ENCODE measurements at regions not wholly inside any gene's neighbourhood (a gene's known extent, or its start where the extent isn't known, plus 50 kb on each side); places are given as distances from the start of the nearest gene placed in this dataset.

DNA sequence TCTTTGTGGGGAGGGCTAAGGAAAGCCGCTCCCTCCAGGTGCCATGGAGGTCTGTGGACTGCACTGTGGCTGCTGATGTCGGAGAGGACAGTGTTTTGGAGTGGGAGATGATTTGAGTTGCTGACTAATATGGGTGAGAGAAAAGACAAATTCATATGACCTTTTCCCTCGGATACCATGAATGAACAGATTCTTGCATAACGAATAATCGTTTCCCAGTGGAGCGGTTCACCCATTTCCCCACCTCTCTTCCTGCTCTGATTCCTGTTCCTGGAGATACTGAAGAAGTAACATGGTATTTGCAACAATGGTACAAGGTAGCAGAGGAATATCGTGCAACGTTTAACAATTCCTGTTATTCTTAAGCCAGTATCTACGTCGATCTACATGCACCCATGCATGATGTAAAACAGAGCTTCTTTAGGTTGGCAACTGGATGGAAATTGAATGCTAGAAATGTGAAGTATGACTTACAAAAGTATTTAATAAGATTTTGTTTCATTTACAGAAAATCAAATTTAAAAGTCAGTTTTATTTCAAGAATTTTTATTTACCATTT, 227.1 kb downstream of the TOMM20 start:
- Histone ChIP-seq H3K4me1 (ENCODE audit: insufficient read depth, low read length) (peaks cover 3% of the 10 kb centered on the region; the same call in 1 of the 2 replicates), H3K9me3 (ENCODE audit: insufficient read depth, low read depth, low read length) (no peaks in the 10 kb centered on the region)

DNA sequence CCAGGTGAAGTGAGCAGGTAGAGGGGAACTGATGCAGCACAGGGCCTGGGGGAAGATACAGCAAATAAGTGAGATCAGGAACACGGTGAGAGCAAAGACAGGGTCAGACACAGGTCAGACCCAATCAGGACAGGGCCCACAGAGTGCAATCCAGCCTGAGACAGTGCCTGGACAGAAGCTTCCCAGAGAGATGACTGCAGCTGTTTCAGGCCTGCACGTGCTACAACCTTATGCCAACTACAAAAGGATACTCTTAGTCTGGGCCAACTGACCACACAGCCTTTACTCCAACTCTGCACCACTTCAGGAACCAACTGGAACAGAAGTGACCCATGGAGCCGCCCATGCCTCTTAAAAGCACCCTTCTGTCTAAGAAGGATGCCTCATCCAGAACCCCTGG, 228.0 kb downstream of the TOMM20 start:
- Histone ChIP-seq H3K4me1 (ENCODE audit: insufficient read depth, low read length) (peaks cover 3% of the 10 kb centered on the region; the same call in 1 of the 2 replicates), H3K27me3 (ENCODE audit: insufficient read depth, low read length) (no peaks in the 10 kb centered on the region), H3K36me3 (ENCODE audit: insufficient read depth, low read depth, low read length) (no peaks in the 10 kb centered on the region), H3K9ac (ENCODE audit: low read depth, low read length) (no peak overlapping the region), H3K9me3 (ENCODE audit: insufficient read depth, low read depth, low read length) (no peaks in the 10 kb centered on the region), H3K27ac (ENCODE audit: low read length) (no peak overlapping the region), H3K4me3 (ENCODE audit: low read length) (no peak overlapping the region)

More for the DNA sequence above, 227.1 kb downstream of the TOMM20 start:
- H3K27ac ChIP-seq (ENCODE audit: low read length): no peak overlapping the region
- H3K36me3 ChIP-seq (ENCODE audit: insufficient read depth, low read depth, low read length): no peaks in the 10 kb centered on the region
- no peaks in the 10 kb centered on the region for H3K27me3 ChIP-seq (ENCODE audit: insufficient read depth, low read length)
- no peak overlapping the region for H3K4me3 ChIP-seq (ENCODE audit: low read length)
- H3K9ac ChIP-seq (ENCODE audit: low read depth, low read length): no peak overlapping the region

DNA sequence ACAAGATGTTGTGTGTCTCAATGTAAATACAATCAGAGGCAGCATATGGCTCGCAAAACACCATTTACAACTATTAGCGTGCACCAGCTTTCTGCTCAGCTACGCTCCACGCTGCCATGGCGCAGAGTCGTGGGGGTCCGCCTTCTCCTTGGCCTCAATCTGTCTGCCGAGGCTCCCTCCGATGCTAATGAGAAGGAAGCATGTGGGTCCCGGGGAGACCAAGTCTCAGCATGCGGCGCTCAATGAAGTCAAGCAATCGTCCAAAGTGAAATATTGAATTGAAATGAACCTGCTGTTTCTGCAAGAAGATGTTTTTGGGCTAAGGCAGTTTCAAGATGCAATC, 228.9 kb downstream of the TOMM20 start:
- Histone ChIP-seq H3K4me3 (ENCODE audit: low read length) (no peak overlapping the region), H3K4me1 (ENCODE audit: insufficient read depth, low read length) (peaks cover 3% of the 10 kb centered on the region; the same call in 1 of the 2 replicates), H3K9me3 (ENCODE audit: insufficient read depth, low read depth, low read length) (no peaks in the 10 kb centered on the region), H3K27me3 (ENCODE audit: insufficient read depth, low read length) (no peaks in the 10 kb centered on the region), H3K9ac (ENCODE audit: low read depth, low read length) (no peak overlapping the region), H3K36me3 (ENCODE audit: insufficient read depth, low read depth, low read length) (no peaks in the 10 kb centered on the region), H3K27ac (ENCODE audit: low read length) (no peak overlapping the region)

DNA sequence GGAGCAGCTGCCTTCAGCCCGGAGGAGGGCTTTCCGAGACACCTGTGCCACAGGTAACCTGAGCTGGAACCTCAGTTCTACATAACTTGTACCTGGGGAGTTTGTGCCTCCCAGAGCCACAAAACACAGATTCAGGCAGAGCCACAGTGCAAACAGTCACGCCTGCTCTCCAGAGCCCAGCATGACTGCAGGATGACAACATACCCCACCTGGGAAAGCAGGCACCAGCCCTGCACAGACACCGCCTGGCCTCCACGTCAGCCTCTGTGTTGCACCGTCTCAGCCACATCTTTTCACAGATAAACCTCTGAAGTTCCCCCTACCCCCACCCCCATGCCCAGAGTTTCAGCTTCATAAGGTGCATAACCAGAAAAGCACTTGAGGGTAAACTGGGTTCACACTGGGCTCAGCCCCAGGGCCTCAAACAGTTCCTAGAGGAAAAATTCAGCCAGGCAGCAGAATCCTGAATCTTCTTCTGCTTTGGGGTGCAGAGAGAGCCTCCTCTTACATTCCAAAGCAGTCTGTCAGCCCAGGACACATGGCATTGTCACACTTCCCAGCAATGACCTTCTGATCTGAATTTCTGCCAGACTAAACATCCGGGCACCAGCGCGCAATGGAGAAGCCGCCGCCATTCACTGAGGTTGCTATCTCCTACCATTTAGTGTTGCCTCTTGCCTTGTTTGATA, 229.5 kb downstream of the TOMM20 start:
- no peaks in the 10 kb centered on the region for H3K9me3 ChIP-seq (ENCODE audit: insufficient read depth, low read depth, low read length)
- H3K9ac ChIP-seq (ENCODE audit: low read depth, low read length): no peak overlapping the region
- H3K4me1 ChIP-seq (ENCODE audit: insufficient read depth, low read length): peaks cover 3% of the 10 kb centered on the region; the same call in 1 of the 2 replicates
- no peak overlapping the region for H3K4me3 ChIP-seq (ENCODE audit: low read length)
- H3K27me3 ChIP-seq (ENCODE audit: insufficient read depth, low read length): no peaks in the 10 kb centered on the region
- no peaks in the 10 kb centered on the region for H3K36me3 ChIP-seq (ENCODE audit: insufficient read depth, low read depth, low read length)
- no peak overlapping the region for H3K27ac ChIP-seq (ENCODE audit: low read length)

DNA sequence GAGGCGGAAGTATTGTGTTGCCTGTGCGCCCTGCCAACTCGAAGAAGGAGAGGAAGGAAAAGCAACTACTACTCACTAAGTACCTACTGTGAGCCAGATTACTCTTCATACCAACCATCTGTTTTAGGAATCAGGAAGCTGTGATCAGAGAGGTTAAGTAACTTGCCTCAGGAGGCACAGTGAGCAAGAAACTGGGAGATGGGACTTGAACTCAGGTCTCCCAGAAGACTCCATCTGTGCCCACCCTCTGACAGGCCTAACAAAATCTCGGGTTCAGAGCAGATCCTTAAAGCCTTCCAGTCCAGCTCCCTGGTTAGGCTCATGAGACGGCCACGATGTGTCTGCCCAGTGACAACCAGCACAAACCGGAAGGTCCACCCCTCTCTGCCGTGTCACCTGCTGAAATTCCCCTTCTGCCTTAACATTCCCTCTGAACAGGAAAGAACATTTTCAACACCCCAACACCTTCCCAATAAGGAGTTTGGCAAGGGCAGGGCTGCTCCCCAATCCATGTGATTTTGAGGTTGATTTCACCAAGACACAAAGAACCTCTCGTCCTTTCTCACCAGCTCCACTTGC, 230.1 kb downstream of the TOMM20 start:
- Histone ChIP-seq H3K4me3 (ENCODE audit: low read length) (no peak overlapping the region), H3K27ac (ENCODE audit: low read length) (no peak overlapping the region), H3K27me3 (ENCODE audit: insufficient read depth, low read length) (no peaks in the 10 kb centered on the region), H3K4me1 (ENCODE audit: insufficient read depth, low read length) (peaks cover 3% of the 10 kb centered on the region; the same call in 1 of the 2 replicates), H3K9ac (ENCODE audit: low read depth, low read length) (no peak overlapping the region), H3K9me3 (ENCODE audit: insufficient read depth, low read depth, low read length) (no peaks in the 10 kb centered on the region), H3K36me3 (ENCODE audit: insufficient read depth, low read depth, low read length) (no peaks in the 10 kb centered on the region)

DNA sequence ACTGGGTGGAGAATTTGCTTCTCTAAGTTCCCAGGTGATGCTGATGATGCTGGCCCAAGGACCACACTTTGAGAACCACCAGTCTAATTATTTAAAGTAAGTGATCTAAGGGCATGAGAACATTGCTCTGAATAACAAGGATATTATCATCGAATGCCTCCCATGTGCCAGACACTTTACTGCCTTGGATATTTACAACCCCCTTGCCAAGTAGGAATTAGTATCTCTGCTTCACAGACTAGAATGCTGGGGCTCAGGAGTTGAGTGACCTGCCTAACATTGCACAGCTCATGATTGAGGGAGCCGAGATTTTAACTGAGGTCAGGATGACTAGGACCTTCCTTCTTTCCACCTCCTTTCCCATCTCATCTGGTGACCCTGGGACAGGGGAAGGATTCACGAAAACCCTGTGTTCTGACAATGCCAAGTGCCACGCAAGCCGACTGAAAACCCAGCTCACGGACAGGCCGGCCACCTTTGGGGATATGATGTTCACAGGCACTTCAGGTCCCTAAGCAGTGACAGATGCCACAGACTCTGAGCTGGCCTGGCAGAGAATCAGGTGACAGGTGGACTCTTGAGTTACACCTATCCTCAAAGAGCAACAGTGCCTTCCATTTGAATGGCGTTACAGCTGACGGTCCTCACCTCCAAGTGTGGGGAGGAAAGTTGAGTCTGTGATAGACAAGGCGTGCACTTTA, 230.7 kb downstream of the TOMM20 start:
- no peaks in the 10 kb centered on the region for H3K9me3 ChIP-seq (ENCODE audit: insufficient read depth, low read depth, low read length)
- no peaks in the 10 kb centered on the region for H3K36me3 ChIP-seq (ENCODE audit: insufficient read depth, low read depth, low read length)
- no peak overlapping the region for H3K27ac ChIP-seq (ENCODE audit: low read length)
- no peak overlapping the region for H3K9ac ChIP-seq (ENCODE audit: low read depth, low read length)
- H3K4me1 ChIP-seq (ENCODE audit: insufficient read depth, low read length): peaks cover 3% of the 10 kb centered on the region; the same call in 1 of the 2 replicates
- no peak overlapping the region for H3K4me3 ChIP-seq (ENCODE audit: low read length)
- no peaks in the 10 kb centered on the region for H3K27me3 ChIP-seq (ENCODE audit: insufficient read depth, low read length)

DNA sequence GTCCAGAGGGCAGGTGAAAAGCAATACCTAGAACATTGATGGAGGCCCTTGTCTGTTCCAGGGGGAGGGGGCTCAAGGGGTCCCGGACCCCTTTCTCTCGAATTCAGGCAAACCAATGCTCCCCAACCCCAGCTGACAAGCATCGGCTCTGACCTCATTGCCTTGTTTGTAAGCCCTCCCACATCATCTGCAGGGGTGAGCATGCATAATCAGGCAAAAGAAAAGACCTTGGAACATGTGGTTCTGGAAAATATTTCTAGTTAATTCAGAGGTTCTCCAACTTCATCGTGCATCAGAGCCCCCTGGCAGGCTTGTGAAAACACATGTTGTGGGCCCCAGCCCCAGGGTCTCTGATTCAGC, 231.3 kb downstream of the TOMM20 start:
- no peak overlapping the region for H3K27ac ChIP-seq (ENCODE audit: low read length)
- no peak overlapping the region for H3K9ac ChIP-seq (ENCODE audit: low read depth, low read length)
- no peaks in the 10 kb centered on the region for H3K9me3 ChIP-seq (ENCODE audit: insufficient read depth, low read depth, low read length)
- no peak overlapping the region for H3K4me3 ChIP-seq (ENCODE audit: low read length)
- no peaks in the 10 kb centered on the region for H3K27me3 ChIP-seq (ENCODE audit: insufficient read depth, low read length)
- no peaks in the 10 kb centered on the region for H3K36me3 ChIP-seq (ENCODE audit: insufficient read depth, low read depth, low read length)
- H3K4me1 ChIP-seq (ENCODE audit: insufficient read depth, low read length): peaks cover 3% of the 10 kb centered on the region; the same call in 1 of the 2 replicates

DNA sequence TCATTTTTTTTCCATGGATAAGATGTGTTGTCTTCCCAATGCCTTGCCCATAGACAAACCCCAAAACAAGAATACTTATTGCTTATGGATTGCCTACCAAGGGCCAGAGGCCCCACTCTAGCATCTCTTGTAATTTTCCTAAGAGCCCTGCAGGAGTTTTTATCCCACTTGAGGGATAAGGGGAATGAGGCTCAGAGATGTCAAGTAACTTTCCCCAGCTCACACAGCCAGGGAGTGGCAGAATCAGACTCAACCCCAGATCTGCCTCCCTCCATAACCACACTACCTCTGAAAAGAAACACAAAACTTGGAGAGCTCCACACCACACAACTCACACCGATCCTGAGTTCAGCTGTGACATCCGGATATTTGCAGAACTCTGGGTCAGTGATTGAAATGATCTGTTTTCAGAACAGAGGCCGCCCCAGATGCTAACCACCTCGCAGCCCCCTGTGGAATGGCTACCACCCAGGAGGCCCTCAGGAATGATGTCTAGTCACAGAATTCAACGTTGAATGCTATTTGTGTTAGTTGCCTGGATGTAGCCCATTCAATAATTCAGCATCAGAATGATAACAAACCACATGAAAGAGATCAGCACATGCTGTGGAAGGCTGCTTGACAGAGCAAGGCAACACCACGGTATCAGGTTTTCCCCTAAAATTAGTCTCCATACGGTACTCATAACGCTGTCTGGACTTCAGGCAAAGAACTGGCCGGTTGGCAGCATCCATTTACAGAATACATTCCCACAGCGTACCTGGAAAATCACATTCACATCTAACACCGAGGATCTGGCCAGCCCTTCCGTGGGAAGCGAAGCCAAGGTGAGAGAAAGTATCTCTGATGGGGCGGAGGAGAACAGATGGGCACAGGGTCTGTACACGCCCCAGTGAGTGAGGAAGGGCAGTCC, 231.9 kb downstream of the TOMM20 start:
- no peak overlapping the region for H3K9ac ChIP-seq (ENCODE audit: low read depth, low read length)
- H3K36me3 ChIP-seq (ENCODE audit: insufficient read depth, low read depth, low read length): no peaks in the 10 kb centered on the region
- H3K4me1 ChIP-seq (ENCODE audit: insufficient read depth, low read length): peaks cover 3% of the 10 kb centered on the region; the same call in 1 of the 2 replicates
- no peak overlapping the region for H3K4me3 ChIP-seq (ENCODE audit: low read length)
- no peaks in the 10 kb centered on the region for H3K9me3 ChIP-seq (ENCODE audit: insufficient read depth, low read depth, low read length)
- H3K27me3 ChIP-seq (ENCODE audit: insufficient read depth, low read length): no peaks in the 10 kb centered on the region
- H3K27ac ChIP-seq (ENCODE audit: low read length): no peak overlapping the region

DNA sequence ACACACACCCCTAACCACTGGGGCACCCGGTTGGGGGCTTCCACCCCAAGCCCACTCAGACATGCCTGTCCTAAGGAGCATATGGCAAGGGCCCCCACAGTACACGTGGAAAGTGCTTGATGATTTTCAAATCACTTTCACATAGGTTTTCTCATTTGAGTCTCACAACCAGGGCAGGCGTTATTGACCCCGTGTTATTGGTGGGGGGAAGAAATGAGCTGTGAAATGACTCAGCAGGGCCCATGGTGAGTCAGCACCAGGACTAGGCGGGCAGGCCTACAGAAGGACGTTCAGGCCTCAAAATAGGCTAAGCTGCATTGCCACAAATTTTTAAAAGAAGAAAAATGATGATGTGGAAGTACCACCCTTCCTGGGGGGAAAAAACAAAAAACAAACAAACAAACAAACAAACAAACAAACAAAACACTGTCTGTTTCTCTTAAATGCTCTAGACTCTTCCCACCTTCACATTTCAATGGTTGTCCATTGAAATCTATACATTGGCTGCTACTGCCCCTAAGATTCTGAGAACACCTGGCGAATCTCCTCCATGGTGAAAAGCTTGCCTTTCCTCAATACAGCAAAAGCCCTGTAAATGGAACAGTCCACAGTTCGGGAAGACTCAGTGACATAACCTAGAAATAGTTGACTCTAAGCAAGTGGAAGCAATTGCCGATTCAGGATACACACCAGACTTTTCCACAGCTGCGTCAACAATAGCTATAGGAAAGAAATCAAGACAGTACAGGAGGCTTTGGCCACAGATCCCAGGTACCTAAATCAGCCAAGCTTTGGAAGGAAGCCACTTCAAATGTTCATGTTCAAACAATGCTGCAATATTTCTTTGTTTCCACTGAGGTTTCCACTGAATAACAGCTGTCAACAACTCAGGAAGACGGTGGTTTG, 234.7 kb downstream of the TOMM20 start:
- no peak overlapping the region for H3K27ac ChIP-seq (ENCODE audit: low read length)
- no peaks in the 10 kb centered on the region for H3K9me3 ChIP-seq (ENCODE audit: insufficient read depth, low read depth, low read length)
- H3K36me3 ChIP-seq (ENCODE audit: insufficient read depth, low read depth, low read length): no peaks in the 10 kb centered on the region
- H3K4me1 ChIP-seq (ENCODE audit: insufficient read depth, low read length): peaks cover 2% of the 10 kb centered on the region; the same call in 1 of the 2 replicates
- no peak overlapping the region for H3K4me3 ChIP-seq (ENCODE audit: low read length)
- no peak overlapping the region for H3K9ac ChIP-seq (ENCODE audit: low read depth, low read length)
- no peaks in the 10 kb centered on the region for H3K27me3 ChIP-seq (ENCODE audit: insufficient read depth, low read length)

DNA sequence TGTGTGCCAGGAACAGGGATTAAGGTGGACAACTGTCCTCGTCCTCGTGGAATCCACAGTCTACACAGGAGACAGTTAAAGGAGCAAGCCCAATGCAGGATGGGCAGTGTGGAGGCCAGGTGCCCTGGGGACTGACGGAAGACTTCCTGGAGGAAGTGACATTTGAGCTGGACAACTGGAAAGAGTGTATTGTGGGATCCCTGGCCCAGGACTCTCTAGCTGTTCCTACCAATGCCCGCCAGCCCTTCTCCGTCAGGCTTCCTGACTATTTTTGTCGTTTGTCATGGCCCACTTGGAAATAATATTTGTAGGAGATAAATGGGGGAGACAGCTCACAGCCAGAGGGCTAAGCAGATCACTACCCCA, 235.3 kb downstream of the TOMM20 start:
- H3K9ac ChIP-seq (ENCODE audit: low read depth, low read length): no peak overlapping the region
- no peak overlapping the region for H3K4me3 ChIP-seq (ENCODE audit: low read length)
- no peaks in the 10 kb centered on the region for H3K36me3 ChIP-seq (ENCODE audit: insufficient read depth, low read depth, low read length)
- H3K4me1 ChIP-seq (ENCODE audit: insufficient read depth, low read length): no peaks in the 10 kb centered on the region
- no peak overlapping the region for H3K27ac ChIP-seq (ENCODE audit: low read length)
- no peaks in the 10 kb centered on the region for H3K9me3 ChIP-seq (ENCODE audit: insufficient read depth, low read depth, low read length)
- no peaks in the 10 kb centered on the region for H3K27me3 ChIP-seq (ENCODE audit: insufficient read depth, low read length)

Data from iPS-20b (cell line).